SU-DHL-6 (cell line): ENCODE measurements at regions not wholly inside any gene's neighbourhood (a gene's known extent, or its start where the extent isn't known, plus 50 kb on each side); places are given as distances from the start of the nearest gene placed in this dataset.
"Not testable (repeated sequence)": the region's sequence is repeated elsewhere in the genome, so short reads cannot be mapped to it uniquely, and the experiment has no call there.

Experiments used
- H2AFZ ChIP-seq: fragments of 200-600 bp; sonication (generic); 2 replicates; pipeline ENCODE4 v1.6.1; 2014; ENCODE audit warnings: low read depth, mild to moderate bottlenecking, moderate library complexity, mixed read lengths, antibody characterized with exemption, low read length; ENCODE audit not compliant: severe bottlenecking
- H3F3A ChIP-seq: fragments of 200-600 bp; shearing (Covaris generic); 2 replicates; pipeline ENCODE4 v1.6.0; 2016; ENCODE audit warnings: antibody characterized with exemption, mild to moderate bottlenecking; ENCODE audit not compliant: insufficient read depth
- H3K27ac ChIP-seq: fragments of 200-600 bp; sonication (generic); 2 replicates; pipeline ENCODE4 v1.5.1; 2016; ENCODE audit warnings: low read depth, mild to moderate bottlenecking, low read length, moderate library complexity, mixed read lengths
- H3K27me3 ChIP-seq: fragments of 200-600 bp; sonication (generic), shearing (Covaris generic); 2 replicates; pipeline ENCODE4 v1.6.0; 2014; ENCODE audit warnings: mild to moderate bottlenecking, low read length
- H3K36me3 ChIP-seq: fragments of 200-600 bp; sonication (generic); 2 replicates; pipeline ENCODE4 v1.6.1; 2014; ENCODE audit warnings: mild to moderate bottlenecking, low read length, mixed read lengths
- H3K4me2 ChIP-seq: fragments of 300-600, 200-600 bp; shearing (Covaris generic), sonication (generic); 2 replicates; pipeline ENCODE4 v1.6.0; 2014; ENCODE audit warnings: low read length, low read depth, mild to moderate bottlenecking; ENCODE audit not compliant: poor library complexity, severe bottlenecking
- H3K4me3 ChIP-seq: fragments of 200-600 bp; sonication (generic); 2 replicates; pipeline ENCODE4 v1.5.1; 2014; ENCODE audit warnings: antibody characterized with exemption, low read length, mild to moderate bottlenecking, mixed read lengths; ENCODE audit not compliant: insufficient read depth, poor library complexity, severe bottlenecking
- H3K79me2 ChIP-seq: fragments of 200-600 bp; sonication (generic); 2 replicates; pipeline ENCODE4 v1.6.1; 2014; ENCODE audit warnings: mild to moderate bottlenecking, low read length, moderate library complexity; ENCODE audit not compliant: insufficient read depth
- H3K9ac ChIP-seq: fragments of 200-600 bp; sonication (generic); 2 replicates; pipeline ENCODE4 v1.7.0; 2014; ENCODE audit warnings: mild to moderate bottlenecking, low read length
- H3K9me2 ChIP-seq: fragments of 200-600 bp; sonication (generic); replicated peaks from 2 replicates; pipeline ENCODE4 v1.6.1; 2014; ENCODE audit warnings: low read length; ENCODE audit not compliant: insufficient read depth
- H3K9me3 ChIP-seq: fragments of 200-600 bp; sonication (generic); 2 replicates; pipeline ENCODE4 v1.6.1; 2014; ENCODE audit warnings: low read length, mixed read lengths; ENCODE audit not compliant: insufficient read depth
- H4K20me1 ChIP-seq: fragments of 200-600 bp; sonication (generic); 2 replicates; pipeline ENCODE4 v1.6.1; 2014; ENCODE audit warnings: low read depth, mild to moderate bottlenecking, antibody characterized with exemption, low read length, moderate library complexity, mixed read lengths
- EZH2phosphoT487 ChIP-seq: fragments of 200-600 bp; sonication (generic), shearing (Covaris generic); conservative IDR thresholded peaks from 2 replicates; pipeline ENCODE4 v1.6.1; 2018; ENCODE audit warnings: mild to moderate bottlenecking, antibody characterized with exemption, low read length, moderate library complexity, mixed read lengths
- TF ChIP-seq, protein P1 (sequence below): fragments of 200-600 bp; sonication (generic); IDR thresholded peaks from one replicate; pipeline ENCODE4 v1.5.1; 2017; ENCODE audit warnings: antibody characterized with exemption, mild to moderate bottlenecking, low read length, moderate library complexity; ENCODE audit not compliant: insufficient read depth, poor library complexity, severe bottlenecking

DNA sequence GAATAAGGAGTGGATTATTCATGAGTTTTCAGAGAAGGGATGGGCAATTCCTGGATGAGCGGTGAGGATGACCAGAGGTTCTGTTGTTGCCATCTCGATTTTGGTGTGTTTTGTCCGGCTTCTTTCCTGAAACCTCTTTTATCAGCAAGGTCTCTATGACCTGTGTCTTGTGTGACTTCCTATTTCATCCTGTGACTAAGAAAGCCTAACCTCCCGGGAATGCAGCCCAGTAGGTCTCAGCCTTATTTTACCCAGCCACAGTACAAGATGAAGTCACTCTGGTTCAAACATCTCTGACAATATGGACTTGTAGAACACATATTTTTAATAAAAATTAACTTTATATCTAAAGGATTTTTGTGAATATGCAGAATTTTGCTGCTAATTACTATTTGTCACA is 716.4 kb downstream of the FSCB start:
- Histone ChIP-seq H4K20me1 (no peaks in the 10 kb centered on the region), H3K4me2 (no peak overlapping the region), H3K36me3 (no peaks in the 10 kb centered on the region), H3K9me2 (no peaks in the 10 kb centered on the region), H3F3A (no peaks in the 10 kb centered on the region), H3K9ac (no peak overlapping the region), H3K4me3 (no peak overlapping the region), H2AFZ (peak overlapping the region; percentile 41), H3K27me3 (no peaks in the 10 kb centered on the region), H3K9me3 (no peaks in the 10 kb centered on the region), H3K79me2 (no peaks in the 10 kb centered on the region), H3K27ac (no peak overlapping the region)
- TF ChIP-seq EZH2phosphoT487, result no peak
- TF ChIP-seq, protein P1, sequence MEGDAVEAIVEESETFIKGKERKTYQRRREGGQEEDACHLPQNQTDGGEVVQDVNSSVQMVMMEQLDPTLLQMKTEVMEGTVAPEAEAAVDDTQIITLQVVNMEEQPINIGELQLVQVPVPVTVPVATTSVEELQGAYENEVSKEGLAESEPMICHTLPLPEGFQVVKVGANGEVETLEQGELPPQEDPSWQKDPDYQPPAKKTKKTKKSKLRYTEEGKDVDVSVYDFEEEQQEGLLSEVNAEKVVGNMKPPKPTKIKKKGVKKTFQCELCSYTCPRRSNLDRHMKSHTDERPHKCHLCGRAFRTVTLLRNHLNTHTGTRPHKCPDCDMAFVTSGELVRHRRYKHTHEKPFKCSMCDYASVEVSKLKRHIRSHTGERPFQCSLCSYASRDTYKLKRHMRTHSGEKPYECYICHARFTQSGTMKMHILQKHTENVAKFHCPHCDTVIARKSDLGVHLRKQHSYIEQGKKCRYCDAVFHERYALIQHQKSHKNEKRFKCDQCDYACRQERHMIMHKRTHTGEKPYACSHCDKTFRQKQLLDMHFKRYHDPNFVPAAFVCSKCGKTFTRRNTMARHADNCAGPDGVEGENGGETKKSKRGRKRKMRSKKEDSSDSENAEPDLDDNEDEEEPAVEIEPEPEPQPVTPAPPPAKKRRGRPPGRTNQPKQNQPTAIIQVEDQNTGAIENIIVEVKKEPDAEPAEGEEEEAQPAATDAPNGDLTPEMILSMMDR, result no peak

DNA sequence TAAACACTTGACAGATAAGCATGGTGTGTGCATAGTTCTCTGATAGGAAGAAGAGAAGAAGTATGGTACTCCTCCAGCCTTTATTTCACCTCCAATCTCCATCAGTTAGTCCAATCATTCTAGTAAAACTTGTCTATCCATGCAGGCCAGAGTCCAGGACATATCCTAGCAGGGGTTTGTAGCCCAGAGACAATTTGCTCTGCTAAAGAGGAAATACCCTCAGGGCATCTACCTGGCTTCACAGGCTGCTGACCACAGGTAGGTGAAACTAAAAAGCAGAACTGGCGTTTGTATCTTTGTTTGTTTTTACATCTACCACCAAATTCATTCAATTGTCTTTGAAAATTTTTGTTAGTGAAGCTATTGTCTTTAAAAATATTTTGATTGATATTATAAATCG is 717.6 kb downstream of the FSCB start:
- H3F3A ChIP-seq, result no peaks in the 10 kb centered on the region
- H3K9me3 ChIP-seq, result no peaks in the 10 kb centered on the region
- H3K27ac ChIP-seq, result no peak overlapping the region
- no peaks in the 10 kb centered on the region for H3K36me3 ChIP-seq
- no peak overlapping the region for H3K4me3 ChIP-seq
- no peak overlapping the region for H3K4me2 ChIP-seq
- TF ChIP-seq, protein P1, result no peak
- TF ChIP-seq EZH2phosphoT487, result no peak
- H3K9ac ChIP-seq, result no peak overlapping the region
- H3K79me2 ChIP-seq, result no peaks in the 10 kb centered on the region
- H2AFZ ChIP-seq, result no peak overlapping the region
- no peaks in the 10 kb centered on the region for H3K9me2 ChIP-seq
- no peaks in the 10 kb centered on the region for H4K20me1 ChIP-seq
- H3K27me3 ChIP-seq, result no peaks in the 10 kb centered on the region

DNA sequence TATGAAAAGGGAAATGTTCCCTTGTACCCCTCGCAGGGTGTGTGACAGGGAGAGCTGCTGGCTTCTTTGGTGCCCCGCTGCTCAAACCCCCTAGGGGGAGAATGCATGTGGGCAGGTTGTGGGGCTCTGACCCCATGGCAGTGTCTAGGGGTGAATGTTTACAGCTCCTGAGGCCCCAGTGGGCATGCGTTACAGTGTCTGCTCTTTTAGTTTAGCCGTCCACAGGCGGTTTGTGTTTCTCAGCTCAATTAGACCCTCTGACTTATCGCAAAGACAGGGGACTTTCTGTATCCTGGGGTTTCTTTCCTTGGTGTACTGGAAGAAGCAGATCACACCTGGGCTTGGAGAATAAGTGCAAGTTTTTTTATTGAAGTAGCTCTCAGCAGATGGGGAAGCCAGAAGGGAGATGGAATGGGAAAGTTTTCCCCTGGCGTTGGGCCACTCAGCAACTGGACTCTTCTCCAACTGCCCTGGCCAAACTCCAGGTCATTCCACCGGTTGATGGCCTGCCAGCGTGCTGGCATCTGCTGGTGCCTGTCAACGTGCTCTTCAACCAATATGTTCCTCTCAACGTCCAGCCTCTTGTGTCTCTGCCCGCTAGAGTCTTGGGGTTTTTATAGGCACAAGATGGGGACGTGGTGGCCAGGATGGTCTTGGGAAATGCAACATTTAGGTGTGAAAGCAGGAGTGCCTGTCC is 720.9 kb downstream of the FSCB start:
- Histone ChIP-seq H3K27me3 (no peaks in the 10 kb centered on the region), H3F3A (no peaks in the 10 kb centered on the region), H3K9me2 (no peaks in the 10 kb centered on the region), H3K27ac (no peak overlapping the region), H4K20me1 (no peaks in the 10 kb centered on the region), H3K4me2 (no peak overlapping the region), H3K9me3 (no peaks in the 10 kb centered on the region), H3K9ac (no peak overlapping the region), H3K4me3 (no peak overlapping the region), H3K79me2 (no peaks in the 10 kb centered on the region), H3K36me3 (no peaks in the 10 kb centered on the region), H2AFZ (peak overlapping the region; percentile 29)
- TF ChIP-seq, protein P1, result no peak
- no peak for TF ChIP-seq EZH2phosphoT487

DNA sequence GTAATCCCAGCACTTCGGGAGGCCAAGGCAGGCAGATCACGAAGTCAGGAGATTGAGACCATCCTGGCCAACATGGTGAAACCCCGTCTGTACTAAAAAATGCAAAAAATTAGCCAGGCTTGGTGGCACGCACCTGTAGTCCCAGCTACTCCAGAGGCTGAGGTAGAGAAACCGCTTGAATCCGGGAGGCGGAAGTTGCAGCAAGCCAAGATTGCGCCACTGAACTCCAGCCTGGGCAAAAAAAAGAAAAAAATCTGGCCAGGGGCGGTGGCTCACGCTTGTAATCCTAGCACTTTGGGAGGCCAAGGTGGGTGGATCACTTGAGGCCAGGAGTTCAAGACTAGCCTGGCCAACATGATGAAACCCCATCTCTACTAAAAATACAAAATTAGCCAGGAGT is 722.7 kb downstream of the FSCB start:
- not testable (repeated sequence) for H2AFZ ChIP-seq, H3K9ac ChIP-seq, H3K9me3 ChIP-seq, H4K20me1 ChIP-seq, H3K9me2 ChIP-seq, H3K79me2 ChIP-seq, H3K4me3 ChIP-seq, H3F3A ChIP-seq, H3K4me2 ChIP-seq, H3K27me3 ChIP-seq, H3K27ac ChIP-seq, H3K36me3 ChIP-seq
